ENCODE measurements at regions not wholly inside any gene's neighbourhood (a gene's known extent, or its start where the extent isn't known, plus 50 kb on each side); places are given as distances from the start of the nearest gene placed in this dataset.

DNA sequence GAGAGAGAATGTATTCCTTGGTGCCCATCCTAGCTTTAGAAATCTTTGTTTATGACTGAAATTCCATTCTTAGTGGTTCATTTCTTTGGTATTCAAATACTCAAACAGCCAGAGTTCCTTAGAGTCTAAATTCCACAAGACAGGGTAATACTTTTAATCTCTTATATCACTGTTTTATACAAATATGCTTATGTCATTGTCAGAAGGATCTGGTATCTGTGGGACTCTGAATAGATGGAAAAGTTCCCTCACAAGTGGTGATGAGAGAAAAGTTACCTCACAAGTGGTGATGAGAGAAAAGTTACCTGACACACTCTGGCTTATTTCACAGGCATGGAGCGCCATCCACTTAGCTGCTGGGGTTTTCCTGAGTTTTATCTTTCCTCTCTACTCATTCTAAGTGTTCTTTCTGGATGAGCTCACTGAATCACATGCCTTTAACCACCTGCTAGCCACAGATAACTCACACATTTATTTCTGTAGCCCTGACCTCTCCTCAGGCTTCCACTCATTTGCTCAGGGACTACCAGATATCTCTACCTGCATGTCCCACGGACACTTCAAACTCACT, 784.0 kb downstream of the SUGCT start:
- Histone ChIP-seq H3K27me3 (ENCODE audit: insufficient read depth, low read length) (no peaks in the 10 kb centered on the region), H3K36me3 (ENCODE audit: insufficient read depth, low read depth, low read length) (no peaks in the 10 kb centered on the region), H3K9ac (ENCODE audit: low read depth, low read length) (no peak overlapping the region), H3K9me3 (ENCODE audit: insufficient read depth, low read depth, low read length) (no peaks in the 10 kb centered on the region), H3K27ac (ENCODE audit: low read length) (no peak overlapping the region), H3K4me1 (ENCODE audit: insufficient read depth, low read length) (no peaks in the 10 kb centered on the region), H3K4me3 (ENCODE audit: low read length) (no peak overlapping the region)

DNA sequence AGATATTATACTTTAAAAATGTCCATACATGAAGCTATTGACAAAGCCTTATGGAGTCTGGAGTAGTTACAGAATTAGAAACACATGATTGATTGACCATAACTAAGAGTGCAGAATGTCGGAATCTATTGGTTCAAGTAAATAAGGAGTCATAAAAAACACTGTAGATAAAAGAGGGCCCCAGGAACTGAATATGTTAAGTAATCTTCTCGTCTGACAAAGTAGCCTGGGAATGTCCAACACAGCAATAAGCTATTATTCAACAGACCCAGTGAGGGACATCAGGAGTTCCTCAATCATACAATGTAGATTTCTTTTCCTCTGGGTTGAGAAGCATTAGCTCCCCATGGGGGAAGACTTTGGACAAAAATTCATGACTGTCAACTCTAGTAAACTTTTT, 782.0 kb downstream of the SUGCT start:
- H3K27ac ChIP-seq (ENCODE audit: low read length): no peak overlapping the region
- no peak overlapping the region for H3K4me3 ChIP-seq (ENCODE audit: low read length)
- no peak overlapping the region for H3K9ac ChIP-seq (ENCODE audit: low read depth, low read length)
- no peaks in the 10 kb centered on the region for H3K36me3 ChIP-seq (ENCODE audit: insufficient read depth, low read depth, low read length)
- no peaks in the 10 kb centered on the region for H3K4me1 ChIP-seq (ENCODE audit: insufficient read depth, low read length)
- H3K9me3 ChIP-seq (ENCODE audit: insufficient read depth, low read depth, low read length): no peaks in the 10 kb centered on the region
- no peaks in the 10 kb centered on the region for H3K27me3 ChIP-seq (ENCODE audit: insufficient read depth, low read length)

DNA sequence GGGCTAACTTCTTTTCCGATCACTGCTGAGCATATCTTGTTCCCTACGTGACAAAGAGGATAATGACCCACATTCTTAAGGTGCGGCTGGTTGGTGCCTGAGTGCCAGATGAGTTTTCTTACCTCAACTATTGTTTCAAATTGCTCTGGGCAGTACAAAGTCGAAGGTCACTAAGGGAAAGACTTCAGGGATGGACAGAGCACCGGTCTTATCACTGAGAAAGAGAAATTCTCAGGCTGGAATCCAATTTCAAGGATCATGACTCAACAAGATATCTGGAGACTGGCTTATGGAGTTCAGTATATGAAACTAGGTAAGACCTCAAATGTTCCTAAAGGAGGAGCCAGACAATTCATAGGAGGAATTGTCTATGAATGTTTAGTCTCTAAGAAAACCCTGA, 780.3 kb downstream of the SUGCT start:
- no peaks in the 10 kb centered on the region for H3K27me3 ChIP-seq (ENCODE audit: insufficient read depth, low read length)
- no peaks in the 10 kb centered on the region for H3K36me3 ChIP-seq (ENCODE audit: insufficient read depth, low read depth, low read length)
- no peak overlapping the region for H3K4me3 ChIP-seq (ENCODE audit: low read length)
- no peak overlapping the region for H3K9ac ChIP-seq (ENCODE audit: low read depth, low read length)
- no peak overlapping the region for H3K27ac ChIP-seq (ENCODE audit: low read length)
- H3K4me1 ChIP-seq (ENCODE audit: insufficient read depth, low read length): no peaks in the 10 kb centered on the region
- H3K9me3 ChIP-seq (ENCODE audit: insufficient read depth, low read depth, low read length): no peaks in the 10 kb centered on the region

All from iPS-20b (cell line).